ENCODE measurements at regions not wholly inside any gene's neighbourhood (a gene's known extent, or its start where the extent isn't known, plus 50 kb on each side); places are given as distances from the start of the nearest gene placed in this dataset.

GRCh38 chr4:74618659-74619058 lies 173.7 kb downstream of the AREG start:
- DNase-seq = no peak

GRCh38 chr4:74619931-74620702 lies 174.2 kb downstream of the BTC start:
- DNase-seq = no peak

GRCh38 chr4:74621616-74622015 lies 172.7 kb downstream of the BTC start:
- no peak for DNase-seq

- DNase-seq = no peak
These were observed 171.3 kb downstream of the BTC start for GRCh38 chr4:74623041-74623440.

- DNase-seq = no peak
These were observed 169.8 kb downstream of the BTC start for GRCh38 chr4:74624351-74625151.

- DNase-seq = no peak
These were observed 168.3 kb downstream of the BTC start for GRCh38 chr4:74625981-74626380.

GRCh38 chr4:74627093-74627492 lies 167.2 kb downstream of the BTC start:
- DNase-seq = no peak

GRCh38 chr4:74627504-74627903 lies 166.8 kb downstream of the BTC start:
- DNase-seq = no peak

- DNase-seq = no peak
These were observed 165.3 kb downstream of the BTC start for GRCh38 chr4:74628852-74629620.

GRCh38 chr4:74630551-74630950 lies 163.8 kb downstream of the BTC start:
- DNase-seq = no peak

- no peak for DNase-seq
These were observed 163.0 kb downstream of the BTC start for GRCh38 chr4:74631338-74631737.

- no peak for DNase-seq
These were observed 162.3 kb downstream of the BTC start for GRCh38 chr4:74631988-74632387.

- DNase-seq = peak; percentile 1 to 6
These were observed 161.7 kb downstream of the BTC start for GRCh38 chr4:74632634-74633033.

GRCh38 chr4:74635074-74635473 lies 159.2 kb downstream of the BTC start:
- DNase-seq = no peak

- DNase-seq = no peak
These were observed 158.7 kb downstream of the BTC start for GRCh38 chr4:74635490-74636123.

GRCh38 chr4:74638001-74638400 lies 156.3 kb downstream of the BTC start:
- DNase-seq = no peak

- no peak for DNase-seq
These were observed 155.6 kb downstream of the BTC start for GRCh38 chr4:74638689-74639088.

GRCh38 chr4:74640111-74640903 lies 154.0 kb downstream of the BTC start:
- DNase-seq = no peak

- DNase-seq = no peak
These were observed 152.3 kb downstream of the BTC start for GRCh38 chr4:74642006-74642405.

- no peak for DNase-seq
These were observed 145.1 kb downstream of the BTC start for GRCh38 chr4:74649193-74649592.

GRCh38 chr4:74651198-74651597 lies 143.1 kb downstream of the BTC start:
- DNase-seq = no peak

Data from activated CD4-positive, alpha-beta T cell treated with anti-CD3 and anti-CD28 coated beads, Interleukin-2, amount 50 U/mL, for 4 hours (primary cell).